22Rv1 (cell line): ENCODE measurements at regions not wholly inside any gene's neighbourhood (a gene's known extent, or its start where the extent isn't known, plus 50 kb on each side); places are given as distances from the start of the nearest gene placed in this dataset.

ENCODE experiments used
- ZFX ChIP-seq: fragments of 450-650 bp; IDR thresholded peaks from 2 replicates; pipeline ENCODE4 v1.6.1; 2017; ENCODE audit warnings: antibody characterized with exemption, borderline replicate concordance
- TF ChIP-seq, protein P1 (sequence below): fragments of 450-650 bp; IDR thresholded peaks from 2 replicates; pipeline ENCODE4 v1.5.1; 2017; ENCODE audit warnings: mild to moderate bottlenecking

DNA sequence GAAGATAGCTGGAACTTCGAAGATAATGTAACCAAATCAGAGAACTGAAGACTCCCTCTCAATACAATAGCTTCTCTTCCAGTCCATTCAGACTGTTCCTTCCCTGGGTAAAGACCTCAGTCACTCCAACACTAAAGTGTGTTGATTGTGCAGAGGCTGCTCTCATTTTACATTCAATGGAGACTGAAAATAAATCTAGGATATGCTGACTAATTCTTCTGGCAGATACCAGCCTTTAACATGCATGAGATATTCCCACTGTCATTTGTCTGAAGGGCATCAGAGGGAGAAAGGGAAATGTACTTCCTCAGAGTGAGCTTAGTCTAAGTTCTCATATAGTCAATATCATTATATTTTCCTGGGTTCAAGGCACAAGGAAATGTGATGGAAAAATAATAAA, 166.4 kb upstream of the IRAK1BP1 start:
- TF ChIP-seq, protein P1, sequence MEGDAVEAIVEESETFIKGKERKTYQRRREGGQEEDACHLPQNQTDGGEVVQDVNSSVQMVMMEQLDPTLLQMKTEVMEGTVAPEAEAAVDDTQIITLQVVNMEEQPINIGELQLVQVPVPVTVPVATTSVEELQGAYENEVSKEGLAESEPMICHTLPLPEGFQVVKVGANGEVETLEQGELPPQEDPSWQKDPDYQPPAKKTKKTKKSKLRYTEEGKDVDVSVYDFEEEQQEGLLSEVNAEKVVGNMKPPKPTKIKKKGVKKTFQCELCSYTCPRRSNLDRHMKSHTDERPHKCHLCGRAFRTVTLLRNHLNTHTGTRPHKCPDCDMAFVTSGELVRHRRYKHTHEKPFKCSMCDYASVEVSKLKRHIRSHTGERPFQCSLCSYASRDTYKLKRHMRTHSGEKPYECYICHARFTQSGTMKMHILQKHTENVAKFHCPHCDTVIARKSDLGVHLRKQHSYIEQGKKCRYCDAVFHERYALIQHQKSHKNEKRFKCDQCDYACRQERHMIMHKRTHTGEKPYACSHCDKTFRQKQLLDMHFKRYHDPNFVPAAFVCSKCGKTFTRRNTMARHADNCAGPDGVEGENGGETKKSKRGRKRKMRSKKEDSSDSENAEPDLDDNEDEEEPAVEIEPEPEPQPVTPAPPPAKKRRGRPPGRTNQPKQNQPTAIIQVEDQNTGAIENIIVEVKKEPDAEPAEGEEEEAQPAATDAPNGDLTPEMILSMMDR, result no peak
- TF ChIP-seq ZFX, result no peak
